Gastroesophageal sphincter (tissue), 4 donors: ENCODE measurements at regions not wholly inside any gene's neighbourhood (a gene's known extent, or its start where the extent isn't known, plus 50 kb on each side); places are given as distances from the start of the nearest gene placed in this dataset.

ENCODE experiments used
- ATAC-seq: fragments of 150-250 bp; one replicate; pipeline ENCODE4 v1.9.1; 2016; ENCODE audit warnings: mild to moderate bottlenecking, moderate library complexity
- H3K27ac ChIP-seq, 4 donors: fragments of 200-600 bp; sonication (generic) in 3 of 4; 1 replicate in 3 of 4; 2 replicates in 1 of 4; pipeline ENCODE4 v1.5.1; 2016 to 2019
- H3K27me3 ChIP-seq: fragments of 200-600 bp; sonication (generic); one replicate; pipeline ENCODE4 v1.5.1; 2019
- H3K36me3 ChIP-seq, 2 donors: fragments of 200-600 bp; sonication (generic); one replicate each; pipeline ENCODE4 v1.5.1; 2019; ENCODE audit warnings: control low read depth in 1 of 2
- H3K4me1 ChIP-seq, 3 donors: fragments of 200-600 bp; sonication (generic); 1 replicate in 2 of 3; 2 replicates in 1 of 3; pipeline ENCODE4 v1.5.1; 2016 to 2019; ENCODE audit warnings: control low read depth in 2 of 3
- H3K4me3 ChIP-seq, 2 donors: fragments of 200-600 bp; sonication (generic); one replicate each; pipeline ENCODE4 v1.5.1; 2019; ENCODE audit warnings: mild to moderate bottlenecking in 1 of 2, moderate library complexity in 1 of 2
- H3K9me3 ChIP-seq, 3 donors: fragments of 200-600 bp; sonication (generic); one replicate each; pipeline ENCODE4 v1.5.1; 2017 to 2019; ENCODE audit warnings: control low read depth in 2 of 3
- CTCF ChIP-seq, 4 experiments: fragments of 200-600 bp in 2 of 4; fragments of 450-650 bp in 2 of 4; sonication (generic) in 1 of 4; IDR thresholded peaks; one replicate each; pipeline ENCODE4 v1.5.1; 2017 to 2019; ENCODE audit warnings: antibody characterized with exemption in 4 of 4, mild to moderate bottlenecking in 2 of 4, moderate library complexity in 2 of 4
- EP300 ChIP-seq: sonication (generic); formaldehyde crosslinking; IDR thresholded peaks from one replicate; pipeline ENCODE4 v1.6.1; 2017; ENCODE audit warnings: antibody characterized with exemption, mild to moderate bottlenecking
- POLR2A ChIP-seq, 2 donors: fragments of 450-650 bp; IDR thresholded peaks; one replicate each; pipeline ENCODE4 v1.6.1; 2017; ENCODE audit warnings: antibody characterized with exemption in 2 of 2, mild to moderate bottlenecking in 2 of 2, moderate library complexity in 1 of 2
- POLR2AphosphoS5 ChIP-seq: sonication (generic); formaldehyde crosslinking; IDR thresholded peaks from one replicate; pipeline ENCODE4 v1.6.1; 2017; ENCODE audit warnings: antibody characterized with exemption
- WGBS, 2 donors: methylation state at CpG; one replicate each; pipeline ENCODE4 v1.1.5; 2018; ENCODE audit warnings: low coverage in 1 of 2; 5-methylcytosine and 5-hydroxymethylcytosine counted together

DNA sequence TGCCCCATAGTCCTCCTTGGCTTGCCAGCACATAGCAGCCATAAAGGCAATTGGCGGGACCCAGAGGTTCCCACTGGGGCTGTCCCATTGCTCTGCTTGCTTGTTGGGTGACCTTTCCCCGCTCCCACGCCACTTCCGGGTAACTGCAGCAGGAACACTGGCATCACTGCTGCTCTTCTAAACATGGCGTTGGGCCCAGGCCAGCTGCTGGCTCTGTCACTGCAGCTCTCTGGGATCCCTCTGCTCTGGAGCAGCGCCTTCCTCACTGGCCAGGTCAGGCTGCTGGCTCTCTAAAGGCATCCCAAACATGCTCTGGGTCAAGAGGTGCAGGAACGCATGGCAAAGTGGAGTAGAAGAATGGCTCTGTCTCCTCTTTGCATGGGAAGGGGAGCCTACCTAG lies 92.9 kb downstream of the DRD1 start:
- TF ChIP-seq POLR2AphosphoS5, result no peak
- Histone ChIP-seq H3K27me3 (peaks cover 29% of the 10 kb centered on the region), H3K36me3 (no peaks in the 10 kb centered on the region), H3K4me3 (no peak overlapping the region), H3K9me3 (no peaks in the 10 kb centered on the region), H3K4me1 (no peaks in the 10 kb centered on the region), H3K27ac (no peak overlapping the region)
- ATAC-seq, result no peak
- 38% methylated on average over 1 of the region's 7 CpGs; no CpG with 5 or more reads in 1 of the 2 donors for WGBS, 2 donors

- Histone ChIP-seq H3K4me1 (no peaks in the 10 kb centered on the region), H3K27me3 (peaks cover 18% of the 10 kb centered on the region), H3K9me3 (no peaks in the 10 kb centered on the region), H3K36me3 (no peaks in the 10 kb centered on the region), H3K27ac (no peak overlapping the region), H3K4me3 (no peak overlapping the region)
- WGBS, 2 donors, result 0% methylated on average over 1 of the region's 1 CpG
- TF ChIP-seq EP300, result no peak
- no peak for TF ChIP-seq POLR2A (IDR thresholded peaks at IDR 0.05)
- TF ChIP-seq CTCF (IDR thresholded peaks at IDR 0.05), result no peak
- TF ChIP-seq POLR2AphosphoS5, result no peak
- ATAC-seq, result no peak
These were observed 96.1 kb downstream of the DRD1 start for GRCh38 chr5:175347931-175348330.

DNA sequence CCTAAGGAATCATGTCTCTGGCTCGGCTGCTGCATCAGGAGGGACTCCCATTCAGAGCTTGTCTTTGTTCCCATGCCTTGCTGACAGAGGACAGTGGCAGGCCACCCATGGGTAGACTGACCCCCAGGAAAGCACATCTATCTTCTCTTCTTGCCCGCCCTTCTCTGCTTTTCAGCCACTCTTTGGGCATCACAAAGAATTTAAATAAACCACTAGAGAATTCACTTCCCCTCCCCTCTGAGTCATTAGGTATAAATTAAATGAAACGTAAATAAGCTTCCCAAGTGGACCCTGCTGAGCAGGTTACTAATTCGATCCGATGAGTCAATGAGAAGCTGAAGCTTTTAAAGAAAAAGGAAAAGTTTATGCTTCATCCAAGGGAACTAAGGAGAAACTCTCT lies 97.0 kb downstream of the DRD1 start:
- no peak for ATAC-seq
- no peaks in the 10 kb centered on the region for H3K36me3 ChIP-seq
- no peak overlapping the region for H3K27ac ChIP-seq
- H3K4me3 ChIP-seq, result no peak overlapping the region
- WGBS, 2 donors, result 7 to 25% methylated on average over 4 to 5 of the region's 5 CpGs
- H3K27me3 ChIP-seq, result peaks cover 9% of the 10 kb centered on the region
- no peaks in the 10 kb centered on the region for H3K4me1 ChIP-seq
- no peak for TF ChIP-seq POLR2A (IDR thresholded peaks at IDR 0.05)
- no peak for TF ChIP-seq POLR2AphosphoS5
- no peak for TF ChIP-seq EP300
- TF ChIP-seq CTCF (IDR thresholded peaks at IDR 0.05), result no peak
- no peaks in the 10 kb centered on the region for H3K9me3 ChIP-seq

DNA sequence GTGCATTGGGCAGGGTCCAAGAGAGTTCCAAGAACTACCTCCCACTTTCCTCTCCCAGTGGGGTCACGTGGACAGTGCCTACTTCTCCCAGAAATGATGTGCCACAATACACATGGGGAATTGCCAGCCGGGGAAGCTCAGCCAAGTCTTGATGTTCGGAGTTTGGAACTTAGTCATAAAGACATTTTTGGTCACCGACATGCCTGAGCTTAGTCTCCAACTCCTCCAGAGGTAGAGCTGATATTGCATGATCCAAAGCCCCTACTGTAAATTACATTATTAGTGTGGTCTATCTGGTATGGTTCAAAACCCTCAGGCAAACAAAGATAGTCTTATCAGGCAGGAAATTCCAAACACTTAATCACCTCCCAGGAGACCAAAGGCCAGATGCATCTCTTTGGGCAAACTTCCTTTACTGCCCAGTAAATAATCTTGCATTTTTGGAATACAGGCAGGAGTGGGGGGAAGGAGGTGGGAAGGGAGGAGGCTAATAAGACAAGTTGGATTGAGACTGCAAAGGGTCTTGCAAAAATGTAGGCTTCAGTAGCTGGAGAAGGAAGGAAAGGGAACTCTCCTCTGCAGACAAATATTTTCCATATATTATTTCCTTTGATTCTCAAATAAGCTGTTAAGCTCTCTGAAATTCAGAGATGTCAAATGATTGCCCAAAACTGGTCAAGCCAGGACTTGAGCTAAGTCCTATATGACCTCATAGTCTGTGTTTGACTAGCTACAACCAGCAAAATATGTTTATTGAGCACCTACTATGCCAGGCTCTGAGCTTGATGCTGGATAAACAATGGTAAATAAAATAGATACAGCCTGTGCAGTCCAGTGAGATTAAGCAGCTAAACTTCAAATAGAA lies 99.4 kb downstream of the DRD1 start:
- Histone ChIP-seq H3K4me3 (no peak overlapping the region), H3K9me3 (no peaks in the 10 kb centered on the region), H3K4me1 (no peaks in the 10 kb centered on the region), H3K27ac (no peak overlapping the region), H3K27me3 (no peaks in the 10 kb centered on the region), H3K36me3 (no peaks in the 10 kb centered on the region)
- WGBS, 2 donors, result 37 to 75% methylated on average over 2 to 4 of the region's 4 CpGs
- no peak for TF ChIP-seq POLR2AphosphoS5
- ATAC-seq, result no peak

DNA sequence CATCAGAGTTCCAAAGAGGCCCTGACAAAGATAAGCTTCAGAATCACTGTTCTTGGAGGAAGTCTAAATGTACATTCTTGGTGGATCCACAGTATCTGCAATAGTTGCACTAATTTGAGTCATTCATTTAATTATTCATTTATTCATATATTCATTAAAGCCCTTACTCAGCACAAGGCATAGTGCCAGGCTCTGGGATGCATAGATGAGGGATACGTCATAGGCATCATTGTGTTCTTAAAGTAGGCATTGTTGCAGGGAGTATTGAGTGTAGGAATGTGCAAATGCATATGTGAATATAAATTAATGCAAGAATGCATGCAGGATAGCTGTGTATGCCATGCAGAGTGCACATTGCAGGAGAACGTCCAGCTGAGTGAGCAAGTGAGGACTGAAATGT lies 100.7 kb downstream of the DRD1 start:
- ATAC-seq, result no peak
- Histone ChIP-seq H3K27me3 (no peaks in the 10 kb centered on the region), H3K9me3 (no peaks in the 10 kb centered on the region), H3K36me3 (no peaks in the 10 kb centered on the region), H3K27ac (no peak overlapping the region), H3K4me1 (no peaks in the 10 kb centered on the region), H3K4me3 (no peak overlapping the region)
- 58 to 78% methylated on average over 1 to 2 of the region's 2 CpGs for WGBS, 2 donors
- TF ChIP-seq POLR2AphosphoS5 (no peak), CTCF (IDR thresholded peaks at IDR 0.05) (no peak), POLR2A (IDR thresholded peaks at IDR 0.05) (no peak), EP300 (no peak)

GRCh38 chr5:175340180-175340579 lies 103.8 kb downstream of the DRD1 start:
- H3K27me3 ChIP-seq, result no peaks in the 10 kb centered on the region
- WGBS, 2 donors, result 86% methylated on average over 2 of the region's 2 CpGs; no CpG with 5 or more reads in 1 of the 2 donors
- no peak overlapping the region for H3K4me3 ChIP-seq
- H3K27ac ChIP-seq, result no peak overlapping the region
- H3K36me3 ChIP-seq, result no peaks in the 10 kb centered on the region
- TF ChIP-seq POLR2AphosphoS5, result no peak
- no peak for TF ChIP-seq CTCF (IDR thresholded peaks at IDR 0.05)
- TF ChIP-seq POLR2A (IDR thresholded peaks at IDR 0.05), result no peak
- TF ChIP-seq EP300, result no peak
- ATAC-seq, result no peak
- no peaks in the 10 kb centered on the region for H3K4me1 ChIP-seq
- no peaks in the 10 kb centered on the region for H3K9me3 ChIP-seq
